ENCODE measurements at regions not wholly inside any gene's neighbourhood (a gene's known extent, or its start where the extent isn't known, plus 50 kb on each side); places are given as distances from the start of the nearest gene placed in this dataset.

- Histone ChIP-seq H3K4me3 (ENCODE audit: low read length) (no peak overlapping the region), H3K79me2 (ENCODE audit: control insufficient read depth, insufficient read depth, low read length) (no peaks in the 10 kb centered on the region), H2BK5ac (ENCODE audit: low read length) (no peak overlapping the region), H3K18ac (ENCODE audit: low read length) (no peak overlapping the region), H3K79me1 (ENCODE audit: low read length) (no peaks in the 10 kb centered on the region), H3K23ac (ENCODE audit: low read length) (no peak overlapping the region), H3K9ac (ENCODE audit: low read length) (no peak overlapping the region), H2AK5ac (ENCODE audit: low read length) (no peak overlapping the region), H3K4ac (ENCODE audit: low read depth, low read length) (no peak overlapping the region), H2BK120ac (ENCODE audit: low read depth, low read length) (no peak overlapping the region), H3K4me1 (ENCODE audit: control insufficient read depth, low read depth, low read length) (no peaks in the 10 kb centered on the region), H3K56ac (ENCODE audit: low read length) (no peak overlapping the region), H3K36me3 (ENCODE audit: control insufficient read depth, insufficient read depth, low read length) (no peaks in the 10 kb centered on the region), H2BK15ac (replicated peaks; ENCODE audit: low read depth) (no peak overlapping the region), H3K4me2 (ENCODE audit: low read length) (no peak overlapping the region), H4K8ac (ENCODE audit: low read depth, low read length) (no peak overlapping the region), H3K27me3 (ENCODE audit: insufficient read depth, low read length, poor library complexity) (no peaks in the 10 kb centered on the region), H4K5ac (ENCODE audit: low read length) (no peak overlapping the region), H3K27ac (ENCODE audit: low read depth, low read length) (no peak overlapping the region)
- WGBS (ENCODE audit: extremely low coverage, insufficient coverage, low lambda C conversion rate), result no CpG with 5 or more reads among the region's 14 CpGs
- DNase-seq, result no peak
These were observed 652.7 kb upstream of the FANCL start for GRCh38 chr2:58893656-58894351.

GRCh38 chr2:58891828-58892377 lies 650.8 kb upstream of the FANCL start:
- no peak overlapping the region for H4K8ac ChIP-seq (ENCODE audit: low read depth, low read length)
- no peak overlapping the region for H2BK15ac ChIP-seq (replicated peaks; ENCODE audit: low read depth)
- no peak overlapping the region for H3K23ac ChIP-seq (ENCODE audit: low read length)
- H3K9ac ChIP-seq (ENCODE audit: low read length), result no peak overlapping the region
- H4K5ac ChIP-seq (ENCODE audit: low read length), result no peak overlapping the region
- no peaks in the 10 kb centered on the region for H3K79me2 ChIP-seq (ENCODE audit: control insufficient read depth, insufficient read depth, low read length)
- H3K18ac ChIP-seq (ENCODE audit: low read length), result no peak overlapping the region
- no peak overlapping the region for H2BK120ac ChIP-seq (ENCODE audit: low read depth, low read length)
- H3K36me3 ChIP-seq (ENCODE audit: control insufficient read depth, insufficient read depth, low read length), result no peaks in the 10 kb centered on the region
- no peak overlapping the region for H3K4me3 ChIP-seq (ENCODE audit: low read length)
- no peak overlapping the region for H3K4ac ChIP-seq (ENCODE audit: low read depth, low read length)
- H3K27ac ChIP-seq (ENCODE audit: low read depth, low read length), result no peak overlapping the region
- H2AK5ac ChIP-seq (ENCODE audit: low read length), result no peak overlapping the region
- no peak overlapping the region for H3K56ac ChIP-seq (ENCODE audit: low read length)
- no CpG with 5 or more reads among the region's 4 CpGs for WGBS (ENCODE audit: extremely low coverage, insufficient coverage, low lambda C conversion rate)
- no peaks in the 10 kb centered on the region for H3K27me3 ChIP-seq (ENCODE audit: insufficient read depth, low read length, poor library complexity)
- H3K4me2 ChIP-seq (ENCODE audit: low read length), result no peak overlapping the region
- H3K79me1 ChIP-seq (ENCODE audit: low read length), result no peaks in the 10 kb centered on the region
- no peak overlapping the region for H2BK5ac ChIP-seq (ENCODE audit: low read length)
- no peaks in the 10 kb centered on the region for H3K4me1 ChIP-seq (ENCODE audit: control insufficient read depth, low read depth, low read length)
- DNase-seq, result no peak

GRCh38 chr2:58890865-58891525 lies 649.9 kb upstream of the FANCL start:
- Histone ChIP-seq H3K27ac (ENCODE audit: low read depth, low read length) (no peak overlapping the region), H3K27me3 (ENCODE audit: insufficient read depth, low read length, poor library complexity) (no peaks in the 10 kb centered on the region), H2BK15ac (replicated peaks; ENCODE audit: low read depth) (no peak overlapping the region)

GRCh38 chr2:58886009-58886408 lies 644.9 kb upstream of the FANCL start:
- Histone ChIP-seq H3K4me1 (ENCODE audit: control insufficient read depth, low read depth, low read length) (no peaks in the 10 kb centered on the region), H2BK5ac (ENCODE audit: low read length) (no peak overlapping the region), H3K4me3 (ENCODE audit: low read length) (no peak overlapping the region), H3K27me3 (ENCODE audit: insufficient read depth, low read length, poor library complexity) (no peaks in the 10 kb centered on the region), H3K79me1 (ENCODE audit: low read length) (no peaks in the 10 kb centered on the region), H3K4ac (ENCODE audit: low read depth, low read length) (no peak overlapping the region), H4K8ac (ENCODE audit: low read depth, low read length) (no peak overlapping the region), H3K27ac (ENCODE audit: low read depth, low read length) (no peak overlapping the region), H3K4me2 (ENCODE audit: low read length) (no peak overlapping the region), H2AK5ac (ENCODE audit: low read length) (no peak overlapping the region), H3K56ac (ENCODE audit: low read length) (no peak overlapping the region), H2BK15ac (replicated peaks; ENCODE audit: low read depth) (no peak overlapping the region), H3K79me2 (ENCODE audit: control insufficient read depth, insufficient read depth, low read length) (no peaks in the 10 kb centered on the region), H3K23ac (ENCODE audit: low read length) (no peak overlapping the region), H3K18ac (ENCODE audit: low read length) (no peak overlapping the region), H3K36me3 (ENCODE audit: control insufficient read depth, insufficient read depth, low read length) (no peaks in the 10 kb centered on the region), H2BK120ac (ENCODE audit: low read depth, low read length) (no peak overlapping the region), H4K5ac (ENCODE audit: low read length) (no peak overlapping the region), H3K9ac (ENCODE audit: low read length) (no peak overlapping the region)
- DNase-seq, result no peak
- no CpG with 5 or more reads among the region's 1 CpG for WGBS (ENCODE audit: extremely low coverage, insufficient coverage, low lambda C conversion rate)

More at GRCh38 chr2:58890865-58891525, 649.9 kb upstream of the FANCL start:
- Histone ChIP-seq H3K4me3 (ENCODE audit: low read length) (no peak overlapping the region), H4K5ac (ENCODE audit: low read length) (no peak overlapping the region), H2BK5ac (ENCODE audit: low read length) (no peak overlapping the region), H3K18ac (ENCODE audit: low read length) (no peak overlapping the region), H3K4ac (ENCODE audit: low read depth, low read length) (no peak overlapping the region), H3K4me2 (ENCODE audit: low read length) (no peak overlapping the region), H2BK120ac (ENCODE audit: low read depth, low read length) (no peak overlapping the region), H3K9ac (ENCODE audit: low read length) (no peak overlapping the region), H3K56ac (ENCODE audit: low read length) (no peak overlapping the region), H3K79me2 (ENCODE audit: control insufficient read depth, insufficient read depth, low read length) (no peaks in the 10 kb centered on the region), H3K36me3 (ENCODE audit: control insufficient read depth, insufficient read depth, low read length) (no peaks in the 10 kb centered on the region), H3K79me1 (ENCODE audit: low read length) (no peaks in the 10 kb centered on the region), H4K8ac (ENCODE audit: low read depth, low read length) (no peak overlapping the region), H3K23ac (ENCODE audit: low read length) (no peak overlapping the region), H3K4me1 (ENCODE audit: control insufficient read depth, low read depth, low read length) (no peaks in the 10 kb centered on the region), H2AK5ac (ENCODE audit: low read length) (no peak overlapping the region)
- no peak for DNase-seq
- no CpG with 5 or more reads among the region's 2 CpGs for WGBS (ENCODE audit: extremely low coverage, insufficient coverage, low lambda C conversion rate)

GRCh38 chr2:58879834-58880233 lies 638.7 kb upstream of the FANCL start:
- Histone ChIP-seq H3K4me2 (ENCODE audit: low read length) (no peak overlapping the region), H4K5ac (ENCODE audit: low read length) (no peak overlapping the region), H3K4ac (ENCODE audit: low read depth, low read length) (no peak overlapping the region), H3K36me3 (ENCODE audit: control insufficient read depth, insufficient read depth, low read length) (no peaks in the 10 kb centered on the region), H3K79me2 (ENCODE audit: control insufficient read depth, insufficient read depth, low read length) (no peaks in the 10 kb centered on the region), H2BK120ac (ENCODE audit: low read depth, low read length) (no peak overlapping the region), H2BK5ac (ENCODE audit: low read length) (no peak overlapping the region), H3K23ac (ENCODE audit: low read length) (no peak overlapping the region), H3K18ac (ENCODE audit: low read length) (no peak overlapping the region), H4K8ac (ENCODE audit: low read depth, low read length) (no peak overlapping the region), H3K56ac (ENCODE audit: low read length) (no peak overlapping the region), H2AK5ac (ENCODE audit: low read length) (no peak overlapping the region), H3K27me3 (ENCODE audit: insufficient read depth, low read length, poor library complexity) (no peaks in the 10 kb centered on the region), H3K27ac (ENCODE audit: low read depth, low read length) (no peak overlapping the region), H2BK15ac (replicated peaks; ENCODE audit: low read depth) (no peak overlapping the region), H3K9ac (ENCODE audit: low read length) (no peak overlapping the region), H3K79me1 (ENCODE audit: low read length) (no peaks in the 10 kb centered on the region), H3K4me3 (ENCODE audit: low read length) (no peak overlapping the region), H3K4me1 (ENCODE audit: control insufficient read depth, low read depth, low read length) (no peaks in the 10 kb centered on the region)
- no peak for DNase-seq
- WGBS (ENCODE audit: extremely low coverage, insufficient coverage, low lambda C conversion rate), result no CpG with 5 or more reads among the region's 4 CpGs

Measured in mesendoderm (in vitro differentiated cells).